Tibial nerve (tissue), 4 donors: ENCODE measurements at regions not wholly inside any gene's neighbourhood (a gene's known extent, or its start where the extent isn't known, plus 50 kb on each side); places are given as distances from the start of the nearest gene placed in this dataset.

ENCODE experiments used
- DNase-seq, 2 donors: peaks; one replicate each; pipeline ENCODE4 v3.0.0-alpha.2; 2019; ENCODE audit warnings: low spot score in 2 of 2
- H3K27ac ChIP-seq, 4 donors: fragments of 200-600 bp; sonication (generic) in 3 of 4; one replicate each; pipeline ENCODE4 v1.5.1; 2017 to 2019; ENCODE audit warnings: mild to moderate bottlenecking in 1 of 4
- H3K27me3 ChIP-seq, 2 donors: fragments of 200-600 bp; sonication (generic) in 1 of 2; one replicate each; pipeline versions ENCODE4 v1.5.1 to v1.6.0; 2017 to 2019
- H3K36me3 ChIP-seq, 3 donors: fragments of 200-600 bp; sonication (generic); one replicate each; pipeline ENCODE4 v1.5.1; 2018 to 2019
- H3K4me1 ChIP-seq, 4 donors: fragments of 200-600 bp; sonication (generic) in 3 of 4; one replicate each; pipeline ENCODE4 v1.5.1; 2017 to 2019
- H3K4me3 ChIP-seq, 4 donors: fragments of 200-600 bp; sonication (generic) in 3 of 4; one replicate each; pipeline ENCODE4 v1.5.1; 2017 to 2019; ENCODE audit warnings: mild to moderate bottlenecking in 1 of 4, moderate library complexity in 1 of 4
- H3K9me3 ChIP-seq, 4 donors: fragments of 200-600 bp; sonication (generic) in 3 of 4; one replicate each; pipeline ENCODE4 v1.5.1; 2017 to 2019
- EP300 ChIP-seq, 2 donors: sonication (generic); formaldehyde crosslinking; IDR thresholded peaks; one replicate each; pipeline ENCODE4 v1.6.1; 2017; ENCODE audit warnings: antibody characterized with exemption in 2 of 2, mild to moderate bottlenecking in 1 of 2
- POLR2A ChIP-seq, 2 donors: fragments of 450-650 bp; IDR thresholded peaks; one replicate each; pipeline ENCODE4 v1.6.1; 2017; ENCODE audit warnings: antibody characterized with exemption in 2 of 2, mild to moderate bottlenecking in 2 of 2, moderate library complexity in 2 of 2
- WGBS, 2 donors: methylation state at CpG; one replicate each; pipeline ENCODE4 v1.1.5; 2018; 5-methylcytosine and 5-hydroxymethylcytosine counted together
- TF ChIP-seq, protein P1 (sequence below), 5 experiments: fragments of 200-600 bp in 3 of 5; fragments of 450-650 bp in 2 of 5; sonication (generic) in 3 of 5; IDR thresholded peaks; one replicate each; pipeline ENCODE4 v1.5.1; 2016 to 2019; ENCODE audit warnings: antibody characterized with exemption in 5 of 5, mild to moderate bottlenecking in 3 of 5, moderate library complexity in 2 of 5

DNA sequence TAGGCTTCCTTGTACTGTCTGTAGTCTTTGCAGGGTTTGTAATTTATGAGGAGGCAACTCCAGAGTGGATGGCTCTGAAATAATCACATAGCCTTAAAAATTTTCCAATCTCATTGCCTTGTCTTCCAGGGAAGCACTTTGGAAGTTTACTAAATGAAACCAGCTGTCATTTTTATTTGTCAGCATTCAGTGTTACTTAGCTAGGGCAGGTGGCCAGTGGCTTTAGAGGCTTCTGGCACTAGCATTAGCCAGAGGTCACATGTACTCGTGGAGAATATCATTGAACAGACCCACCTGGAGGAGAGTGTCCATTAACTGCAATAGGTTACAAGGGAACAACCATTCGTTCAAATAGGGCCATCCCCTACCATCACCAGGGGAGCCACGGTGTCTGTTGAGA lies 160.3 kb upstream of the SLC28A3 start:
- WGBS, 2 donors = 54 to 68% methylated on average over 3 of the region's 3 CpGs
- no peak overlapping the region for H3K27ac ChIP-seq
- no peaks in the 10 kb centered on the region for H3K27me3 ChIP-seq
- no peaks in the 10 kb centered on the region for H3K36me3 ChIP-seq
- TF ChIP-seq EP300 (IDR thresholded peaks at IDR 0.05) (no peak), POLR2A (IDR thresholded peaks at IDR 0.05) (no peak)
- TF ChIP-seq, protein P1, sequence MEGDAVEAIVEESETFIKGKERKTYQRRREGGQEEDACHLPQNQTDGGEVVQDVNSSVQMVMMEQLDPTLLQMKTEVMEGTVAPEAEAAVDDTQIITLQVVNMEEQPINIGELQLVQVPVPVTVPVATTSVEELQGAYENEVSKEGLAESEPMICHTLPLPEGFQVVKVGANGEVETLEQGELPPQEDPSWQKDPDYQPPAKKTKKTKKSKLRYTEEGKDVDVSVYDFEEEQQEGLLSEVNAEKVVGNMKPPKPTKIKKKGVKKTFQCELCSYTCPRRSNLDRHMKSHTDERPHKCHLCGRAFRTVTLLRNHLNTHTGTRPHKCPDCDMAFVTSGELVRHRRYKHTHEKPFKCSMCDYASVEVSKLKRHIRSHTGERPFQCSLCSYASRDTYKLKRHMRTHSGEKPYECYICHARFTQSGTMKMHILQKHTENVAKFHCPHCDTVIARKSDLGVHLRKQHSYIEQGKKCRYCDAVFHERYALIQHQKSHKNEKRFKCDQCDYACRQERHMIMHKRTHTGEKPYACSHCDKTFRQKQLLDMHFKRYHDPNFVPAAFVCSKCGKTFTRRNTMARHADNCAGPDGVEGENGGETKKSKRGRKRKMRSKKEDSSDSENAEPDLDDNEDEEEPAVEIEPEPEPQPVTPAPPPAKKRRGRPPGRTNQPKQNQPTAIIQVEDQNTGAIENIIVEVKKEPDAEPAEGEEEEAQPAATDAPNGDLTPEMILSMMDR (IDR thresholded peaks at IDR 0.05) = no peak
- H3K4me3 ChIP-seq = no peak overlapping the region
- H3K9me3 ChIP-seq = peaks cover 0 to under 1% (median 0%) of the 10 kb centered on the region in 4 donors
- no peak for DNase-seq
- H3K4me1 ChIP-seq = no peaks in the 10 kb centered on the region

DNA sequence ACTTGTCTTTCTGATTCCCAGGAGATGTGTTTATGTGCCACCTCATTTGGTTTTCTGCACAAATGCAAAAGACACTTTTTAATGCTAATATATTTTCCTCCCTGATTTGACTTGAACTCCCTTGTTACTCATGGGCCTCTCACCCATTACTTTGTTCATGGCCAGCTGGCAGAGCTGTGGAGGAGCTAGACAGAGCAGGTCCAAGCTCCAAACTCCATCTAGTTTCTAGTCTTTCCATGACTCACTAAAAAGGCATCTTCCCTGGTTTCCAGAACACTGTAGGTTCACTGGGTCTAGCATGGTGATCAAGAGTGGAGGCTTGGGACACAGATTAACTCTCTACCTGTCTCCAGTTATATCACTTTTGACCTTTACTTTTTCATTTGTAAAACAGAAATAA lies 161.0 kb upstream of the SLC28A3 start:
- H3K27ac ChIP-seq = no peak overlapping the region
- H3K4me3 ChIP-seq = no peak overlapping the region
- no peaks in the 10 kb centered on the region for H3K27me3 ChIP-seq
- H3K9me3 ChIP-seq = peaks cover 0 to 7% (median 0%) of the 10 kb centered on the region in 4 donors
- TF ChIP-seq POLR2A (IDR thresholded peaks at IDR 0.05) = no peak
- TF ChIP-seq, protein P1 (IDR thresholded peaks at IDR 0.05) = no peak
- no peak for TF ChIP-seq EP300 (IDR thresholded peaks at IDR 0.05)
- H3K36me3 ChIP-seq = no peaks in the 10 kb centered on the region
- DNase-seq = no peak
- no peaks in the 10 kb centered on the region for H3K4me1 ChIP-seq

DNA sequence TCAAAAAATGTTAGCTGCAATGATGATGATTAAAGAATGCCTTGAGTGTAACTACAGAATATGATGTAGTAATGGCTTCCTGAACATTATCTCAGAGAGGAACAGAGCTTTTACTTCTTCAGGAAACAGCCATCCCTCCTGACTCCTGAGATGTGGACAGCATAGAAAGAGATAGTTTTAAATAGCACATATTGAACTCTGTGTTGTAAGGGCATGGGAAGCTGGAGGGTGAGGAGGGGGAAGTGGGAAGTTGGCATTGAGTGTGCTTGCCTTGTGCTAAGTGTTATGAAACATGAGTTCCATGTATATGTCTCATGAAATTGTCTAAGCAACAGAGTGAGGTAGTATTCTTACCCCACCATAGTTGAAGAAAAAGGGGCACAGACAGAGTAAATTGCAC lies 161.5 kb upstream of the SLC28A3 start:
- Histone ChIP-seq H3K36me3 (no peaks in the 10 kb centered on the region), H3K9me3 (peaks cover 0 to 12% (median 0%) of the 10 kb centered on the region in 4 donors), H3K4me1 (no peaks in the 10 kb centered on the region), H3K27me3 (no peaks in the 10 kb centered on the region), H3K4me3 (no peak overlapping the region), H3K27ac (no peak overlapping the region)
- TF ChIP-seq POLR2A (IDR thresholded peaks at IDR 0.05) (no peak), EP300 (IDR thresholded peaks at IDR 0.05) (peak in 1 of 2 donors; percentile 22)
- TF ChIP-seq, protein P1 (IDR thresholded peaks at IDR 0.05) = no peak
- DNase-seq = no peak

DNA sequence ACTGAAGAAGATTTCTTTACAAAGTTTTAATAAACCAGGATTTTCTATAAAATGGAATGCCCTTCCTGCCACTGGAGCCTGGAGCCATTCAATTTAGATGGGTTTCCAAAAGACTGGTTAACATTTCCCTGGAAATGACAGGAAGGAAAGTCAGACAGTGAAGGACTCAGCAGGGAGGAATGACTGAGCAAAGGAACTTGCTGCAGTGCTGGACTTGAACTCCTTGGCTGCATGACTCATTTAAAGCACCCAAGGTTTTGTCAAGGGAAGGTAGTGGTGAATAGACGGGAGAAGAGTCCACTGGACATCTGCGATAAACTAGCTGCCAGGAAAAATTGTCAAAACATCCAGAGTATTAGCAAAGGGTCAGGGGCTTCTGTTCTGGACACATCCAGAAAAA lies 163.8 kb upstream of the SLC28A3 start:
- no peaks in the 10 kb centered on the region for H3K4me1 ChIP-seq
- H3K27ac ChIP-seq = no peak overlapping the region
- 64 to 66% methylated on average over 2 of the region's 2 CpGs for WGBS, 2 donors
- H3K4me3 ChIP-seq = no peak overlapping the region
- H3K27me3 ChIP-seq = no peaks in the 10 kb centered on the region
- no peak for DNase-seq
- TF ChIP-seq, protein P1 (IDR thresholded peaks at IDR 0.05) = no peak
- TF ChIP-seq POLR2A (IDR thresholded peaks at IDR 0.05) = no peak
- H3K9me3 ChIP-seq = peaks cover 0 to 26% (median 1%) of the 10 kb centered on the region in 4 donors
- no peaks in the 10 kb centered on the region for H3K36me3 ChIP-seq

DNA sequence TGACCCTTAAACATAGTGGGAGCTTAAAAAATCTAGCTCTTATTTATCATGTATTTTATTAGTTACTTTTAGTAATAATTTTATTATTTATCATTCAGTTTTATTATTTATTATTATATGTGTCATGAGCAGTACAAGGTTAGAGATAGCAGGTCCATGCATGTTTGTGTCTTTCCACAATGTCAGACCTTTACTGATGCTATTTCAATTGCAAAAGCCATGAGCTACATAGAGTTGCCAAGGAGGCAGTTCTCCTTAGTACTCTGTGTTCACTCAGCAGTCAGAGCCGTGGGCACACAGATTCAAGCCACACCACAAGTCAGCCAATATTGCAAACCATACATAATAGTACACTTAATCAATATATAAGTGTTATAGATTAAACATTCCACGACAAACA lies 157.9 kb upstream of the NTRK2 start:
- H3K4me3 ChIP-seq = no peak overlapping the region
- TF ChIP-seq, protein P1 (IDR thresholded peaks at IDR 0.05) = no peak
- TF ChIP-seq POLR2A (IDR thresholded peaks at IDR 0.05) (no peak), EP300 (IDR thresholded peaks at IDR 0.05) (no peak)
- no peaks in the 10 kb centered on the region for H3K27me3 ChIP-seq
- H3K4me1 ChIP-seq = no peaks in the 10 kb centered on the region
- DNase-seq = no peak
- H3K9me3 ChIP-seq = peaks cover 0 to 18% (median 1%) of the 10 kb centered on the region in 4 donors
- H3K27ac ChIP-seq = no peak overlapping the region
- WGBS, 2 donors = 86 to 88% methylated on average over 2 of the region's 2 CpGs
- H3K36me3 ChIP-seq = no peaks in the 10 kb centered on the region
